Endodermal cell (in vitro differentiated cells): ENCODE measurements at regions not wholly inside any gene's neighbourhood (a gene's known extent, or its start where the extent isn't known, plus 50 kb on each side); places are given as distances from the start of the nearest gene placed in this dataset.

Source experiments
- DNase-seq: peaks from one replicate; pipeline ENCODE4 v3.0.0-alpha.2; 2017
- H3K27ac ChIP-seq: 2 replicates; pipeline ENCODE4 v1.5.1; 2013; ENCODE audit warnings: mild to moderate bottlenecking, low read depth, low read length, moderate library complexity
- H3K27me3 ChIP-seq: 2 replicates; pipeline ENCODE4 v1.6.1; 2013; ENCODE audit warnings: mild to moderate bottlenecking, low read length, moderate library complexity; ENCODE audit not compliant: insufficient read depth, control insufficient read depth, poor library complexity, severe bottlenecking
- H3K36me3 ChIP-seq: 2 replicates; pipeline ENCODE4 v1.7.0; 2013; ENCODE audit warnings: mild to moderate bottlenecking, low read length, moderate library complexity; ENCODE audit not compliant: control insufficient read depth, insufficient read depth
- H3K4me1 ChIP-seq: one replicate; pipeline ENCODE4 v1.7.0; 2013; ENCODE audit warnings: low read length; ENCODE audit not compliant: control insufficient read depth, insufficient read depth
- H3K4me3 ChIP-seq: 2 replicates; pipeline ENCODE4 v1.5.1; 2013; ENCODE audit warnings: mild to moderate bottlenecking, low read length, moderate library complexity
- H3K9ac ChIP-seq: 2 replicates; pipeline ENCODE4 v1.6.1; 2013; ENCODE audit warnings: mild to moderate bottlenecking, low read length, moderate library complexity; ENCODE audit not compliant: poor library complexity, severe bottlenecking; ENCODE audit errors: extremely low read depth
- H3K9me3 ChIP-seq: 2 replicates; pipeline ENCODE4 v1.6.1; 2013; ENCODE audit warnings: mild to moderate bottlenecking, low read length, moderate library complexity; ENCODE audit not compliant: control insufficient read depth
- H3K27ac Mint-ChIP-seq: 2 replicates; pipeline ENCODE4 v1.8.0; 2020; ENCODE audit warnings: mixed read lengths
- H3K27me3 Mint-ChIP-seq: 2 replicates; pipeline ENCODE4 v1.8.0; 2021; ENCODE audit warnings: mild to moderate bottlenecking, mixed read lengths; ENCODE audit not compliant: insufficient read depth
- H3K36me3 Mint-ChIP-seq: 2 replicates; pipeline ENCODE4 v1.8.0; 2020; ENCODE audit warnings: low read depth, mixed read lengths
- H3K4me1 Mint-ChIP-seq: 2 replicates; pipeline ENCODE4 v1.8.0; 2020; ENCODE audit warnings: mixed read lengths
- H3K4me3 Mint-ChIP-seq: 2 replicates; pipeline ENCODE4 v1.8.0; 2020; ENCODE audit warnings: mild to moderate bottlenecking, moderate library complexity, mixed read lengths
- H3K9me3 Mint-ChIP-seq: 2 replicates; pipeline ENCODE4 v1.8.0; 2020; ENCODE audit warnings: mild to moderate bottlenecking, mixed read lengths
- CTCF ChIP-seq: fragments of 200-600 bp; sonication (generic); conservative IDR thresholded peaks from 2 replicates; pipeline ENCODE4 v1.5.0; 2021; ENCODE audit warnings: antibody characterized with exemption, mild to moderate bottlenecking
- WGBS, 2 experiments: methylation state at CpG; one replicate each; pipeline versions ENCODE4 v1.1.5 to v1.1.7; 2013; ENCODE audit warnings: missing lambda C conversion rate in 2 of 2, mixed read lengths in 1 of 2; ENCODE audit not compliant: insufficient coverage in 1 of 2, insufficient read length in 1 of 2; 5-methylcytosine and 5-hydroxymethylcytosine counted together

GRCh38 chr13:59562924-59563323 is 600.8 kb downstream of the DIAPH3 start:
- H3K27ac ChIP-seq, result no peak overlapping the region
- TF ChIP-seq CTCF, result no peak
- peaks cover 2% of the 10 kb centered on the region for H3K4me1 Mint-ChIP-seq

GRCh38 chr13:59566561-59566960 is 597.2 kb downstream of the DIAPH3 start:
- Mint-ChIP-seq H3K4me1 (peaks cover 16% of the 10 kb centered on the region), H3K9me3 (peaks cover 25% of the 10 kb centered on the region), H3K36me3 (peaks cover 25% of the 10 kb centered on the region), H3K27me3 (no peaks in the 10 kb centered on the region), H3K4me3 (no peak overlapping the region), H3K27ac (no peak overlapping the region)
- Histone ChIP-seq H3K36me3 (no peaks in the 10 kb centered on the region), H3K9ac (no peak overlapping the region), H3K9me3 (peaks cover 13% of the 10 kb centered on the region), H3K27me3 (no peaks in the 10 kb centered on the region), H3K4me3 (no peak overlapping the region), H3K4me1 (peaks cover 5% of the 10 kb centered on the region), H3K27ac (no peak overlapping the region)
- no peak for TF ChIP-seq CTCF
- no peak for DNase-seq
- WGBS, 2 experiments, result 100% methylated on average over 1 of the region's 1 CpG; no CpG with 5 or more reads in 1 of the 2 experiments

More at GRCh38 chr13:59562924-59563323, 600.8 kb downstream of the DIAPH3 start:
- Histone ChIP-seq H3K4me3 (no peak overlapping the region), H3K9me3 (peaks cover 35% of the 10 kb centered on the region), H3K27me3 (no peaks in the 10 kb centered on the region), H3K9ac (no peak overlapping the region), H3K4me1 (no peaks in the 10 kb centered on the region), H3K36me3 (no peaks in the 10 kb centered on the region)
- Mint-ChIP-seq H3K4me3 (no peak overlapping the region), H3K27ac (no peak overlapping the region), H3K9me3 (peaks cover 57% of the 10 kb centered on the region), H3K27me3 (no peaks in the 10 kb centered on the region), H3K36me3 (peaks cover 38% of the 10 kb centered on the region)
- WGBS, 2 experiments, result 95 to 97% methylated on average over 4 of the region's 4 CpGs
- DNase-seq, result no peak

GRCh38 chr13:59568306-59568705 is 595.4 kb downstream of the DIAPH3 start:
- no peak for DNase-seq
- H3K4me1 ChIP-seq, result peaks cover 5% of the 10 kb centered on the region
- H3K9me3 ChIP-seq, result peaks cover 13% of the 10 kb centered on the region
- H3K36me3 ChIP-seq, result no peaks in the 10 kb centered on the region
- 56 to 69% methylated on average over 4 of the region's 4 CpGs for WGBS, 2 experiments
- H3K4me1 Mint-ChIP-seq, result peaks cover 20% of the 10 kb centered on the region
- H3K27ac ChIP-seq, result no peak overlapping the region
- peaks cover 13% of the 10 kb centered on the region for H3K9me3 Mint-ChIP-seq
- H3K4me3 ChIP-seq, result no peak overlapping the region
- peaks cover 9% of the 10 kb centered on the region for H3K36me3 Mint-ChIP-seq
- H3K4me3 Mint-ChIP-seq, result no peak overlapping the region
- no peak overlapping the region for H3K27ac Mint-ChIP-seq
- H3K27me3 ChIP-seq, result no peaks in the 10 kb centered on the region
- H3K27me3 Mint-ChIP-seq, result no peaks in the 10 kb centered on the region
- TF ChIP-seq CTCF, result no peak
- H3K9ac ChIP-seq, result no peak overlapping the region
